T47D (cell line): ENCODE measurements at regions not wholly inside any gene's neighbourhood (a gene's known extent, or its start where the extent isn't known, plus 50 kb on each side); places are given as distances from the start of the nearest gene placed in this dataset.

Source experiments
- DNase-seq, 2 experiments: peaks; one replicate each; pipeline versions ENCODE4 v3.0.0 to v3.0.0-alpha.2; 2011 to 2012; ENCODE audit warnings: low read depth in 1 of 2, low spot score in 1 of 2
- JUND ChIP-seq: IDR thresholded peaks from 2 replicates; pipeline ENCODE4 v1.6.1; 2012; ENCODE audit warnings: low read depth
- in situ Hi-C: cut with HindIII; loops from 2 replicates; pipeline ENCODE4 v1.10.0; 2016; ENCODE audit warnings: low sequenced_read_pairs, low pct_unique_long_range_greater_than_20kb

DNA sequence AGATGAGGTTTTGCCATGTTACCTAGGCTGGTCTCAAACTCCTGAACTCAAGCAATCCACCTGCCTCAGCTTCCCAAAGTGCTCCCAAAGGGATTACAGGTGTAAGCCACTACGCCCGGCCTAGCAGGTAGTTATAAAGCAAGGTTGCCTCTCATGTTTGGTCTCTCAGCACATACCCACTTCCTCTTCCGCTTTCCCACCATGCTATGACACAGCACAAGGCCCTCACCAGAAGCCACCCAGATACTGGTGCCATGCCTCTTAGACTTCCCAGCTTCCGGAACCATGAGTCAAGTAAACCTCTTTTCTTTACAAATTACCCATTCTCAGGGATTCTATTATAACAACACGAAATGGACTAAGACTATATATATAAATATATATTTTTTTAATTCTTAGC, 143.6 kb downstream of the COPRS start:
- no peak for TF ChIP-seq JUND
- in situ Hi-C loops = no loop called here

DNA sequence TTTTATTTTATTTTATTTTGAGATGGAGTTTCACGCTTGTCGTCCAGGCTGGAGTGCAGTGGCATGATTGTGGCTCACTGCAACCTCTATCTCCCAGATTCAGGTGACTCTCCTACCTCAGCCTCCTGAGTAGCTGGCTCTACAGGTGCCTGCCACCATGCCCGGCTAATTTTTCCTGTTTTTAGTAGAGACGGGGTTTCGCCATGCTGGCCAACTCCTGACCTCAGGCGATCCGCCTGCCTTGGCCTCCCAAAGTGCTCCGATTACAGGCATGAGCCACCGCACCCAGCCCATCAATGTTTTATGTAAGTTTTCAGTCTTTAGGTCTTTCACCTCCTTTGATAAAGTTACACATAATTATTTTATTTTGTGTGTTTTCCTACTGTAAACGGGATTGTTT, 154.6 kb downstream of the COPRS start:
- TF ChIP-seq JUND = no peak
- in situ Hi-C loops = no loop called here
- DNase-seq = no peak

More for the DNA sequence above, 143.6 kb downstream of the COPRS start:
- DNase-seq = no peak

DNA sequence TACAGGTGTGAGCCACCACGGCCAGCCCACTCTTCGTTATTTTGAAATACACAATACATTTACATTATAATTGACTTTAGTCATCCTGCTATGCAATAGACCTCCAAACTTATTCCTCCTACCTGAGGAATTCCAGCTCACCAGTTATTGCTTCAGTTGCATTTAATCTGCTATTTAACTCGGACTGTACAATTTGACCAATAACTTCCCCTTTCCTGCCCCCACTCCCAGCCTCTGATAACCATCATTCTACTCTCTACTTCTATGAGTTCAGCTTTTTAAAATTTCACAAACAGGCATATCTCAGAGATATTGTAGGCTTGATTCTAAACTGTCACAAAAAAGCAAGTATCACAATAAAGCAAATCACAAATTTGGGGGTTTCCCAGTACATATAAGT, 157.0 kb downstream of the COPRS start:
- in situ Hi-C loops = no loop called here
- no peak for TF ChIP-seq JUND
- DNase-seq = no peak

DNA sequence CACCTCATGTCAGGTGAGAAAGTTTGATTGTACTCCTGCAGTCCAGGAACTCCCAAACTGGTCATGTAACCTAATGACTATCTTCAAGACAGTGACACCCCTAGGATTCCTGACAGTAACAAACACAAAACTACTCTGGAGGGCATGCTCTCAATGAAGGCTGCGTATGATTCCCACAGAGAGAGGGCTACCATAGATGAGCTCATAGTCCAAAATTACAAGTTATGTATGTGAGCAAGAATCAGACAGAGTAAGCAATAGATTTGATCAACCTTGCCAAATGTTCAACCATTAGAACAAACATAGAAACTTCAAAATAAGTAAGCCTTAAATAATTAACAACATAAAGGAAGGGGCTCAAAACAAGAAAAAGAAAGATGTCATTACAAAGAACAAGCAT, 158.1 kb downstream of the COPRS start:
- no peak for DNase-seq
- no peak for TF ChIP-seq JUND
- in situ Hi-C loops = no loop called here

DNA sequence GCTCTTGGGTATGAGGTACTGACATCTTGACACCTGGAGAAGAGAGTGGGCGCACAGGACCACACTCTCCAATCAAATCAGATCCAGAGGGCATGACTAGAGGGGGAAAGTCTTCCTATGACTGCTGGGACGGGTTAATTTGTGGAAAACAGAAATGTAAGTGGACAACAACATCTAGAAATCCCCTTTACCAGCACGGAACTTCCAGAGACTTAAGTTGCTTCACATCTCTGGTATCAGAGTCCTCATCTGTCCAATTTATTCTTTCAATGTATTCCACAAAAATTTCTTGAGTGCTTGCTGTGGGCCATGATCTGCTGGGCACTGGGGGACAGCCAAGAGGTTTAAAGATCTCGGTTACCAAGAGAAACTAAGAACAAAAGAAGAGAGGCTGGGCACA, 159.2 kb downstream of the COPRS start:
- DNase-seq = no peak
- no peak for TF ChIP-seq JUND
- in situ Hi-C loops = no loop called here

DNA sequence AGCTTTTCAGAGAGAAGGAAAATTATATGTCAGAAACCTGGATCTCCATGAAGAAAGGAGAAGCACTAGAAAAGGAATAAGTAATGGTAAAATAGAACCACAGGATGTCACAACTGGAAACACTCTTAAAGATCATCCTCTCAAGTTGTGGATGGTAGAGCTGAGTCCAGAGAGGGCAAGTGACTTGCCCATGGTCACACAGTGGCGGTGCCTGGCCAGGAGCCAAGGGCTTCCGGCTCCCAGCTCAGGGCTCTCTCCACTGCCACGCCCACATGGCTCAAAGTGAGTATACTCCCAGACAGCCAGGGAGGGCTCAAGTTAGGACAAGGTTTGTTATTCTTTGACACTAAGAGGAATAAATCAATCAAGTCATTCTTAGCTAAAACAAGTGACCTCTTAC, 159.8 kb downstream of the COPRS start:
- no peak for DNase-seq
- no peak for TF ChIP-seq JUND
- in situ Hi-C loops = no loop called here

DNA sequence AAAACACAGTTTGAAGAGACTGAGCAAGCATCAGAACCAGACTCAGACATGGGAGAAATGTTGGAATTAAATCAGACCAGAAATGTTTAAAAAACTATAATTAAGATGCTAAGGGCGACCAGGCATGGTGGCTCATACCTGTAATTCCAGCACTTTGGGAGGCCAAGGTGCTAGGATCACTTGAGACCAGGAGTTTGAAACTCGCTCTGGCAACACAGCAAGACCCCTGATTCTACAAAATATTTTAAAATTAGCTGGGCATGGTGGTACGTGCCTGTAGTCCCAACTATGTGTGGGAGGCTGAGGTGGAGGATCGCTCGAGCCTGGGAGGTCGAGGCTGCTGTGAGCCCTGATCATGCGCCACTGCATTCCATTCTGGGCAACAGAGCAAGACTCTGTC, 160.3 kb downstream of the COPRS start:
- no peak for TF ChIP-seq JUND
- no peak for DNase-seq
- in situ Hi-C loops = no loop called here

DNA sequence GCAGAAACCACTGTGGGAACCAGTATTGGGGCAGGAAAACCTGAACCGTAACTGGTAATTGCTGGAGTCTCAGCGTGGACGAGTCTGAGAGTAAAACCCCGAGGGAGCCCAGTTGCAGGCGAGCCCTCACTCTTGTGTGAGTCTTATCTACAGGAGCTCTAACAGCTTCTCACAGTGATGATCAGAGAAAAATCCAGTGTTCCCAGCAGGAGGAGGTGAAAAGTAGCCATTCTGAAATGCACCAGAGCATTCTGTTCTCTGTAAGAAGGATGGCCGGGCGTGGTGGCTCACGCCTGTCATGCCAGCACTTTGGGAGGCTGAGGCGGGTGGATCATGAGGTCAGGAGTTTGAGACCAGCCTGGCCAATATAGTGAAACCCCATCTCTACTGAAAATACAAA, 161.2 kb downstream of the COPRS start:
- in situ Hi-C loops = no loop called here
- TF ChIP-seq JUND = no peak
- DNase-seq = no peak

DNA sequence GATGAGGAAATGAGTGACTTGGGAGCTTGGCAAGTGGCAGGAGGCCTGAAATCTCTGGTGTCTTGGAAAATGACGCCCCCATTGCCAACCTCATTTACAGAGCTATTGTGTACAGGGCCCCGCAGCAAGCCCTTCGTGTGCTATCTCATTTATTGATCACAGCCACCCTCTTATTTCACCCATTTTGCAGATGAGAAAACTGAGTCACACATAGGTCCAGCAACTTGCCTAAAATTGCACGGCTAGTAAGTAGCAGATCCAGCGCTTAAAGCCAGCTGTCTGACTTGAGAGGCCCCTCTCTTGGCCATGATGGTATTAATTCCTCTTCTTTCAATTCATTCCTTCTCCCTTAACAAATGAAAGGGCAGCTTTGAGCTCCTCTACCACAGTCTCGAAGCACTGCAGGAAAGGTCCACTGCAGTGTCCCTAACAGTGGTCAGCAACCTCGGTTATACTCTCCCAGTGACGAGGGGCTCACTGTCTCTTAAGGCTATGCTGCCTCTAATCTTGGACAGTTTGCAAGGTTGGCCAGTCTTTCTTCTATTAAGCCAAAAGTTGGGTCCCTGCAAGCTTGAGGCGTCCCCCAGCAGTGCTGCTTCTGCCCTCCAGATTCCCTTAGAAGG, 162.2 kb downstream of the COPRS start:
- in situ Hi-C loops = no loop called here
- no peak for TF ChIP-seq JUND
- DNase-seq = no peak

DNA sequence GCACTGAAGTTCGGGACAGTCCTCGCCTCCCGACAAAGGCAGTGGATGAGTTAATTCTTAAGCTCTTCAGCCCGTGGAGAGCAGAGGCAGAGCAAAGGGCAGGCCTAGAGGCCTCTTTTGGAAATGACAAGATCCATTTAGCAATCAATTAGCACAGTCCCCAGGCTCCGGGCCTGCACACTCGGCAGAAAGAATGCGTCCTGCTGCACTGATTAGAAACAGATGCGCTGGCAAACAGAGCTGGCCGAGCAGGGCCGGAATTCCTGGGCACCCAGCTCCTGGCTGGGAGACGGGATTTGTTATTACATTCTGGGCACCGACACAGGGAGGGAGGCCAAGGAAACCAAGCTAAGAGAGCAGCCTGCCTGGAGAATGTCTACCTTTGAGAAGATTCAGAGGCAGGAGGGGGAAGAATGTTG, 162.9 kb downstream of the COPRS start:
- DNase-seq = no peak
- TF ChIP-seq JUND = no peak
- in situ Hi-C loops = no loop called here

DNA sequence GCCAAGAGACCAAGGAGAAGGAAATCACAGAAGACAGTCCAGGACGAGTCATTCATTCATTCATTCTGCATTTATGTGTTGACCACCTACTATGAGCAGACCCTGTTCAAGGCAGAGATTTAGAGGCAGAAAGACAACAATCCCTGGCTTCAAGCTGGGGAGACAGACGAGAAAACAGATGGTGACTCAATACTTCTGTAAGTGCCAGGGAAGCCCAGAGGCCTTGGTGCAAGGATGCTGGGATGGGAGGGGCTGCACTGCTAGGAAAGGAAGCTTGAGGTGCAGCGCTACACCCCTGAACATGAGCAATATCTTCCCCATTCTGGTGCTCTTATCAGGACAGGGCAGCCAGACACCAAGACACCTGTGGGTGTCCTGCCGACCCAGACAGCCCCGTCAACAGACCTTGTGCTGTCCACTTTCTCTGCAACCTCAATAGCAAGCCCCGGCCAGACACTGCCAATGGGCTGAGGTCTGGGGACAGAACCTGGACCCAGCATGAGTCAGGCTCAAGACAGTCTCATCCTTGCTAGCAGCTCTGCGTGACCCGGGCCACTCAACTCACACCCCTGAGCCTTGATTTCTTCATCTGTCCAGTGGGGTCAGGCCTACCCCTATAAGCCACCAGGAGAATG, 163.5 kb downstream of the COPRS start:
- no peak for TF ChIP-seq JUND
- no peak for DNase-seq
- in situ Hi-C loops = no loop called here

DNA sequence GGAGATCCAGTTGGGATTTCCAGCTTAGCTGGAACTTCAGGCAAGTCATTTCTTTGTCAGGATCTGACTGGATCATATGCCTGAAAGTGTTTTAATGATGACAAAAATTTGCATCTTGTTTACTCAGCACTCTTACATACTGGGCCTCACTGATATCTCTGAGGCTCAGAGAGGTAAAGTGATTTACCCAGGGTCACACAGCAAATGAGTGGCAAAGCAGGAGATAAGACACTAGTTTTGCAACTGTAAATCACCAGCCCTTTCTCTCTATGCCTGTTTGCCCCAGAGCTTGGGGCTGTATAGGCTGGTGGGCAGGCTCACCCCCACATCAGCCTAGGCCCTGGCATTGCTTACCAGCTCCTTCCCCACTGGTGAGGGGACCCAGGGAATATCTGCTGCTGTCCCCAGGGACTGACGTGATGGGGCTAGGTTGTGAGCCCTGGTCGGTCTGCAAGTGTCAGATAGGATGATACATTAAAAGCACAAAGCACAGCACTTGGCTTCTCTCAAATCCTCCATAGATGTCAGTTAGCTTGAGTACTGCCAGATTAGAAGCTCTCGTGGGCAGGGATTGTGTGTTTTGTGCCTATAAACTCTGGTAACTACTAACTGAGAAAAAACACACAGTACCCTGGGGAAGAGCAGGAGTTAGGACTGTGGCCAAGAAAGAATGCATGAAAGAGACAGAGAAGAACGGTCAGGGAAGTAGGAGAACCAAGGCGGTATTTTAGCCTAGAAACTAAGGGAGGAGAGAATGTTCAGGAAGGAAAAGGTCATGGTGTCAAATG, 165.4 kb downstream of the COPRS start:
- no peak for TF ChIP-seq JUND
- in situ Hi-C loops = no loop called here
- no peak for DNase-seq

DNA sequence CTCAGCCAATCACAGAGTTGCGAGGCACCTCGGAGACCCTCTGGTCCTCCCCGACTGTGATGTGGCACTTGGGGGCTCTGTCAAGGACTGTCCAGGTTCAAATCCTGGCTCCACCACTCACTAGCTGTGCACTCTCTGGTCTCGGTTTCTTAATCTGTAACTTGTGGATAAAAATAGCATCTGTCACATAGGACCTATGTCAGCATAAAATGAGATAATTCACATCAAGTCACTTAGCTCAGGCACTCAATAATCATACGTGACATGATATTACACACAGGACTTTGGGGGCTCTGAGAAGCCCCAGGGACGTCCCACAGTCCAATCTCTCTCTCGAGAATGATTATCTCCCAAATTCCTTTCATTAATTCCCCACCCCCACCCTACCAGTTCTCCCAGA, 166.4 kb downstream of the COPRS start:
- in situ Hi-C loops = no loop called here
- no peak for DNase-seq
- TF ChIP-seq JUND = no peak
